H9 (cell line): ENCODE measurements at regions not wholly inside any gene's neighbourhood (a gene's known extent, or its start where the extent isn't known, plus 50 kb on each side); places are given as distances from the start of the nearest gene placed in this dataset.

Experiments
- DNase-seq: peaks from one replicate; pipeline ENCODE4 v3.0.0-alpha.2; 2017
- H2AFZ ChIP-seq: one replicate; pipeline ENCODE4 v1.6.1; 2013; ENCODE audit warnings: mild to moderate bottlenecking, low read length, control low read depth, moderate library complexity
- H2AK5ac ChIP-seq: 2 replicates; pipeline ENCODE4 v1.6.1; 2013; ENCODE audit warnings: low read length, control low read depth, mixed read lengths; ENCODE audit not compliant: insufficient read length
- H2BK120ac ChIP-seq: one replicate; pipeline ENCODE4 v1.6.1; 2013; ENCODE audit warnings: low read depth, mild to moderate bottlenecking, low read length, control low read depth, inconsistent platforms; ENCODE audit not compliant: poor library complexity, severe bottlenecking
- H2BK12ac ChIP-seq: 2 replicates; pipeline ENCODE4 v1.6.1; 2013; ENCODE audit warnings: low read length, control low read depth, mixed read lengths, low read depth; ENCODE audit not compliant: insufficient read length
- H2BK15ac ChIP-seq: 2 replicates; pipeline ENCODE4 v1.6.1; 2013; ENCODE audit warnings: low read depth, low read length, control low read depth
- H2BK20ac ChIP-seq: one replicate; pipeline ENCODE4 v1.6.1; 2013; ENCODE audit warnings: low read depth, mild to moderate bottlenecking, low read length, control low read depth, inconsistent platforms; ENCODE audit not compliant: poor library complexity, severe bottlenecking
- H2BK5ac ChIP-seq: 2 replicates; pipeline ENCODE4 v1.6.1; 2013; ENCODE audit warnings: low read length, control low read depth, mixed read lengths; ENCODE audit not compliant: insufficient read length
- H3K14ac ChIP-seq: 2 replicates; pipeline ENCODE4 v1.6.1; 2013; ENCODE audit warnings: low read length, control low read depth; ENCODE audit not compliant: insufficient read depth
- H3K18ac ChIP-seq: 2 replicates; pipeline ENCODE4 v1.6.1; 2013; ENCODE audit warnings: low read depth, mild to moderate bottlenecking, mixed read lengths, low read length, control low read depth; ENCODE audit not compliant: insufficient read length
- H3K23ac ChIP-seq: 2 replicates; pipeline ENCODE4 v1.6.1; 2013; ENCODE audit warnings: low read length, control low read depth, mixed read lengths, low read depth; ENCODE audit not compliant: insufficient read length
- H3K23me2 ChIP-seq: 2 replicates; pipeline ENCODE4 v1.6.1; 2013; ENCODE audit warnings: low read depth, mild to moderate bottlenecking, mixed read lengths, low read length, control low read depth; ENCODE audit not compliant: insufficient read length, poor library complexity, severe bottlenecking
- H3K27ac ChIP-seq: 2 replicates; pipeline ENCODE4 v1.5.1; 2013; ENCODE audit warnings: low read length, control low read depth, mixed read lengths, low read depth; ENCODE audit not compliant: insufficient read length
- H3K27me3 ChIP-seq: 2 replicates; pipeline ENCODE4 v1.6.1; 2013; ENCODE audit warnings: low read length, control low read depth, inconsistent platforms; ENCODE audit not compliant: insufficient read depth
- H3K4ac ChIP-seq: 2 replicates; pipeline ENCODE4 v1.6.1; 2013; ENCODE audit warnings: low read depth, mild to moderate bottlenecking, control low read depth, inconsistent platforms, low read length, moderate library complexity
- H3K4me1 ChIP-seq: 2 replicates; pipeline ENCODE4 v1.6.1; 2013; ENCODE audit warnings: low read length, control low read depth, inconsistent platforms; ENCODE audit not compliant: insufficient read depth
- H3K4me2 ChIP-seq: 2 replicates; pipeline ENCODE4 v1.6.1; 2013; ENCODE audit warnings: low read length, control low read depth, mixed read lengths; ENCODE audit not compliant: insufficient read length, insufficient read depth
- H3K56ac ChIP-seq: 2 replicates; pipeline ENCODE4 v1.6.1; 2013; ENCODE audit warnings: low read depth, mild to moderate bottlenecking, mixed read lengths, low read length, control low read depth; ENCODE audit not compliant: insufficient read length
- H3K79me1 ChIP-seq: 2 replicates; pipeline ENCODE4 v1.6.1; 2013; ENCODE audit warnings: low read depth, mild to moderate bottlenecking, moderate library complexity, low read length, control low read depth, inconsistent platforms; ENCODE audit not compliant: insufficient read depth, poor library complexity, severe bottlenecking
- H3K79me2 ChIP-seq: 2 replicates; pipeline ENCODE4 v1.6.1; 2013; ENCODE audit warnings: low read length, control low read depth, inconsistent platforms; ENCODE audit not compliant: insufficient read depth
- H3K9ac ChIP-seq: 2 replicates; pipeline ENCODE4 v1.6.1; 2013; ENCODE audit warnings: low read length, control low read depth, mixed read lengths; ENCODE audit not compliant: insufficient read length; ENCODE audit errors: extremely low read depth
- H3K9me3 ChIP-seq: one replicate; pipeline ENCODE4 v1.6.1; 2013; ENCODE audit warnings: low read depth, low read length, inconsistent platforms; ENCODE audit not compliant: control insufficient read depth
- H3T11ph ChIP-seq: one replicate; pipeline ENCODE4 v1.6.1; 2013; ENCODE audit warnings: mild to moderate bottlenecking, low read length, control low read depth, inconsistent platforms
- H4K20me1 ChIP-seq: one replicate; pipeline ENCODE4 v1.6.1; 2013; ENCODE audit not compliant: control insufficient read depth, insufficient read length, insufficient read depth
- H4K5ac ChIP-seq: 2 replicates; pipeline ENCODE4 v1.6.1; 2013; ENCODE audit warnings: low read depth, mild to moderate bottlenecking, mixed read lengths, low read length, control low read depth; ENCODE audit not compliant: insufficient read length
- H4K8ac ChIP-seq: replicated peaks from 2 replicates; pipeline ENCODE4 v1.6.1; 2013; ENCODE audit warnings: low read length, control low read depth, mixed read lengths, low read depth; ENCODE audit not compliant: insufficient read length
- H4K91ac ChIP-seq: 2 replicates; pipeline ENCODE4 v1.6.1; 2013; ENCODE audit warnings: low read depth, mild to moderate bottlenecking, moderate library complexity, mixed read lengths, low read length, control low read depth; ENCODE audit not compliant: insufficient read length
- H3K27ac Mint-ChIP-seq, 3 experiments: 2 replicates in 2 of 3; 3 replicates in 1 of 3; pipeline ENCODE4 v1.8.0; 2020 to 2021; ENCODE audit warnings: mixed read lengths in 3 of 3, mild to moderate bottlenecking in 1 of 3, moderate library complexity in 1 of 3
- H3K27me3 Mint-ChIP-seq: 2 replicates; pipeline ENCODE4 v1.8.0; 2021; ENCODE audit warnings: low read depth, mild to moderate bottlenecking, moderate library complexity, mixed read lengths
- H3K36me3 Mint-ChIP-seq, 3 experiments: 2 replicates in 2 of 3; 3 replicates in 1 of 3; pipeline ENCODE4 v1.8.0; 2020 to 2021; ENCODE audit warnings: low read depth in 3 of 3, mixed read lengths in 3 of 3; ENCODE audit not compliant: insufficient read depth in 1 of 3
- H3K4me1 Mint-ChIP-seq, 2 experiments: 2 replicates each; pipeline ENCODE4 v1.8.0; 2020; ENCODE audit warnings: mixed read lengths in 2 of 2
- H3K4me3 Mint-ChIP-seq, 2 experiments: 2 replicates in 1 of 2; 3 replicates in 1 of 2; pipeline ENCODE4 v1.8.0; 2020 to 2021; ENCODE audit warnings: mild to moderate bottlenecking in 2 of 2, mixed read lengths in 2 of 2, moderate library complexity in 1 of 2
- H3K9me3 Mint-ChIP-seq, 2 experiments: 2 replicates in 1 of 2; 3 replicates in 1 of 2; pipeline ENCODE4 v1.8.0; 2020; ENCODE audit warnings: mild to moderate bottlenecking in 2 of 2, mixed read lengths in 2 of 2, moderate library complexity in 1 of 2
- WGBS: extraction: QIAGEN DNeasy Blood & Tissue Kit; methylation state at CpG from one replicate; pipeline ENCODE4 v1.1.7; 2013; ENCODE audit warnings: missing lambda C conversion rate, low lambda C conversion rate, mixed read lengths; ENCODE audit not compliant: insufficient read length; ENCODE audit errors: extremely low coverage; 5-methylcytosine and 5-hydroxymethylcytosine counted together
- TF ChIP-seq, protein P1 (sequence below): fragments of 200-600 bp; sonication (generic); conservative IDR thresholded peaks from 3 replicates; pipeline ENCODE4 v1.8.0; 2021; ENCODE audit warnings: antibody characterized with exemption, mild to moderate bottlenecking

DNA sequence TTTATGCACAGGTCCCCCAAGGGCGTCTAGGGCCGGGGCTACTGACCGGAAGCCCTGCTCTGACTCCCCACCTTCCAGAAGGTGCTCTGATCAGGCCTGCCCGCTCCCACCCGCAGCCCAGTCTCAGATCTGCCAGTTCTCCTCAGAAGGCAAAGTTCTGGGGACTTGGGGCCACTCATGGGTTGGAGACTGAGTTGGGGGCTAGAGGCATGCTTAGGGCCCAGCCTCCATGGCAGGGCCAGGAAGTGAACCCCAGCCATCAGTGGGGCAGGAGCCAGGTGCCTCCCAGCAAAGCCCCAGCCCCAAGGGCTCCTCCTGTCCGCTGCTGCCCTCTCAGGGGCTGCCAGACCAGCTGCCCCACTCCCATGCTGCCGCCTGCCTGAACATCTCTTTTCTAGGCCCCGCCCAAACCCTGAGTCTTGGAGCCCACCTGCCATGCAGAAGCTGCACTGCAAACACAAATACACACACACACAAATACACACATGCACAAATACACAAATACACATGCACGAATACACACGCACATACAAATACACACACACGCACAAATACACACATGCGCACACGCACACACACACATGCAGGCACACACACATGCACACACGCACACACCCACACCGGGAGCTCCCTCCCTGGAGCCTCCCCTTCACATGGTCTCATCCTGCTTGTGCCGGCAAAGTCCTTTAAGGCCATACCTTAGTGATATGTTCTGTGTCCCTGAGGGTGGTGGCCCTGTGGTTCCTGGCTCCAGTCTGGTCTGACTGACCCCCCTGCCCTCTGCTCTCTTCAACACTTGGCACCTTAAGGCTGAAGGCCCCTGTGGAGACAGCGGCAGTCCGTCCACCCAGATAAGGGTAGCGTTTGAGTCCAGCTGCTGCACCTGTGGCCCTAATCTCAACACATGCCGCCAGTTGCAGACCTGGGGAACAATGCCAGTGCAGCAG is 59.2 kb upstream of the KLF13 start:
- H3K79me2 ChIP-seq, result no peaks in the 10 kb centered on the region
- H3K23ac ChIP-seq, result no peak overlapping the region
- no peak overlapping the region for H2BK20ac ChIP-seq
- WGBS, result no CpG with 5 or more reads among the region's 20 CpGs
- Mint-ChIP-seq H3K27me3 (no peaks in the 10 kb centered on the region; the same call in 1 of the 2 replicates), H3K4me3 (no peak overlapping the region), H3K4me1 (peaks cover 12 to 20% of the 10 kb centered on the region in 2 experiments), H3K9me3 (no peaks in the 10 kb centered on the region), H3K27ac (no peak overlapping the region), H3K36me3 (no peaks in the 10 kb centered on the region)
- no peaks in the 10 kb centered on the region for H4K20me1 ChIP-seq
- TF ChIP-seq, protein P1, sequence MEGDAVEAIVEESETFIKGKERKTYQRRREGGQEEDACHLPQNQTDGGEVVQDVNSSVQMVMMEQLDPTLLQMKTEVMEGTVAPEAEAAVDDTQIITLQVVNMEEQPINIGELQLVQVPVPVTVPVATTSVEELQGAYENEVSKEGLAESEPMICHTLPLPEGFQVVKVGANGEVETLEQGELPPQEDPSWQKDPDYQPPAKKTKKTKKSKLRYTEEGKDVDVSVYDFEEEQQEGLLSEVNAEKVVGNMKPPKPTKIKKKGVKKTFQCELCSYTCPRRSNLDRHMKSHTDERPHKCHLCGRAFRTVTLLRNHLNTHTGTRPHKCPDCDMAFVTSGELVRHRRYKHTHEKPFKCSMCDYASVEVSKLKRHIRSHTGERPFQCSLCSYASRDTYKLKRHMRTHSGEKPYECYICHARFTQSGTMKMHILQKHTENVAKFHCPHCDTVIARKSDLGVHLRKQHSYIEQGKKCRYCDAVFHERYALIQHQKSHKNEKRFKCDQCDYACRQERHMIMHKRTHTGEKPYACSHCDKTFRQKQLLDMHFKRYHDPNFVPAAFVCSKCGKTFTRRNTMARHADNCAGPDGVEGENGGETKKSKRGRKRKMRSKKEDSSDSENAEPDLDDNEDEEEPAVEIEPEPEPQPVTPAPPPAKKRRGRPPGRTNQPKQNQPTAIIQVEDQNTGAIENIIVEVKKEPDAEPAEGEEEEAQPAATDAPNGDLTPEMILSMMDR, result no peak
- DNase-seq, result peak; percentile 14
- H2BK15ac ChIP-seq, result no peak overlapping the region
- no peak overlapping the region for H3K4ac ChIP-seq
- no peaks in the 10 kb centered on the region for H3K9me3 ChIP-seq
- no peak overlapping the region for H3K4me2 ChIP-seq
- H3K14ac ChIP-seq, result no peak overlapping the region
- no peak overlapping the region for H3K56ac ChIP-seq
- H4K8ac ChIP-seq, result no peak overlapping the region
- H3K18ac ChIP-seq, result no peak overlapping the region
- H2BK5ac ChIP-seq, result no peak overlapping the region
- no peaks in the 10 kb centered on the region for H3K23me2 ChIP-seq
- no peak overlapping the region for H2AK5ac ChIP-seq
- no peaks in the 10 kb centered on the region for H3K4me1 ChIP-seq
- no peak overlapping the region for H4K5ac ChIP-seq
- H3K9ac ChIP-seq, result no peak overlapping the region
- H2BK120ac ChIP-seq, result no peak overlapping the region
- no peaks in the 10 kb centered on the region for H3K79me1 ChIP-seq
- H3T11ph ChIP-seq, result no peak overlapping the region
- H3K27me3 ChIP-seq, result no peaks in the 10 kb centered on the region
- no peak overlapping the region for H3K27ac ChIP-seq
- H2BK12ac ChIP-seq, result no peak overlapping the region
- no peak overlapping the region for H2AFZ ChIP-seq
- H4K91ac ChIP-seq, result no peak overlapping the region
